HG03442 (cell line): ENCODE measurements at regions not wholly inside any gene's neighbourhood (a gene's known extent, or its start where the extent isn't known, plus 50 kb on each side); places are given as distances from the start of the nearest gene placed in this dataset.
"Not testable (repeated sequence)": the region's sequence is repeated elsewhere in the genome, so short reads cannot be mapped to it uniquely, and the experiment has no call there.

Experiments used
- ATAC-seq: cut with Tn5 transposase; IDR thresholded peaks from one replicate; pipeline ENCODE4 v1.9.1; 2021; ENCODE audit warnings: mild to moderate bottlenecking, moderate library complexity; ENCODE audit not compliant: unreplicated experiment

- no peak for ATAC-seq
Observed at GRCh38 chr4:159906517-159906916, 803.6 kb downstream of the RAPGEF2 start.

- no peak for ATAC-seq
Observed at GRCh38 chr4:159910721-159911120, 807.8 kb downstream of the RAPGEF2 start.

DNA sequence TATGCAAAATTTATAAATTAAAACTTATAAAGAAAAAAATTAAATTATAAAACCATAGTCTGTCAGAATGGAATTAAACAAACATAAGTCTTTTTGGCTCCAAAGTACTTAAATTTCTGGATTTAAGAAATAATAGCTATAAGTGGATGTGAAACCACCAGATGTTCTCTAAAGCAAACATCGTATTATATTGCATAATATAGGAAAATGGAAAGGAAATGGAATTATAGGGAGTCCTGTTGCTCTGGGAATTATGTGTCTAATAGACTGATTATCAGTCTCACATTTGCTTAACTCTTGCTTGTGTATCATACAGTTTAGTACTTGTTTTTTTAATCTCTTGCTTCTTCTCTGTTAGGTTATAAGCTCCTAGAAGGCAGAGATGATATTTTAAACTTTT, 819.2 kb downstream of the RAPGEF2 start:
- ATAC-seq, result no peak

GRCh38 chr4:159925770-159926169, 822.9 kb downstream of the RAPGEF2 start:
- no peak for ATAC-seq

- no peak for ATAC-seq
Observed at GRCh38 chr4:159926871-159927270, 824.0 kb downstream of the RAPGEF2 start.

DNA sequence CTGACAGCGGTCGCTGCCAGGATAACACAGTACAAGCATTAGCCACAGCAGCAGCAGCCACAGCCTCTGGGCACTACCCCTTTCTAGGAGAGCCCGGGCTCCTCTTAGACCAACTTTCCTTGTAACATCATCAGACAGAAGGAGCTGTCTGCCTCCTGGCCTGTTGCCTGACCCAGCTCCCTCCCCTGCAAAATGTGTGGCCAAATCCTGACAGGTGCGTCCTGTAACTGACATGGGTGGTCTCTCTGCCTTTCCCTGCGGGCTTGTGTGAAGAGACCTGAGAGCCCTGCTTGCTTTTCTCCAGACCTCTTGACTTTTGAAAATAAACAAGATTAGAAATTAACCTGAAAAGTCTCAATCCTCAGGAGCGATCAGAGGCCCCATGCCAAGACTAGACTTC, 824.9 kb downstream of the RAPGEF2 start:
- ATAC-seq, result no peak

DNA sequence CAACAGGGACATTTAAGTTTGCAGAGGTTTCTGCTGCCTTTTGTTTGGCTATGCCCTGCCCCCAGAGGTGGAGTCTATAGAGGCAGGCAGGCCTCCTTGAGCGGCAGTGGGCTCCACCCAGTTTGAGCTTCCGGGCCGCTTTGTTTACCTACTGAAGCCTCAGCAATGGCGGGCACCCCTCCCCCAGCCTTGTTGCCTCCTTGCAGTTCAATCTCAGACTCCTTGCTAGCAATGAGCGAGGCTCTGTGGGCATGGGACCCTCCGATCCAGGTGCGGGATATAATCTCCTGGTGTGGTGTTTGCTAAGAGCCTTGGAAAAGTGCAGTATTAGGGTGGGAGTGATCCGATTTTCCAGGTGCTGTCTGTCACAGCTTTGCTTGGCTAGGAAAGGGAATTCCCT, 831.7 kb downstream of the RAPGEF2 start:
- not testable (repeated sequence) for ATAC-seq

DNA sequence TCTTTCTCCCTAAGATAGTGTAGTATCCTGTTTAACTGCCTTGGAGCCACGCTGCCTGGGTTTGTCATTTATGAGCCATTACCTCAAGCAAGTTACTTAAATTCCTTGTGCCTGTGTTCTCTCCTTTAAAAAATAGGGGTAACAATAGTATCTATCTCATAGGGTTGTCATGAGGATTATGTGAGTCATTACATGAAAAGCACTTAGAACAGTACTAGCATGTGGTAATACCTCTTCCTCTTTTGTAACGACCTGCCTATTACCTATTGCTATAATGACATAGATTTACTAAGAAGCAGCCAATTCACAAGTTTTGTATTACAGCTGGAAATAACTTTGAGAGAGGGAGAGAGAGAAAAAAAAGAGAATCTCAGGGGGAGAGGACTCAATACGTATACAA, 834.7 kb downstream of the RAPGEF2 start:
- peak; percentile 100 for ATAC-seq

GRCh38 chr4:159939681-159940080, 836.8 kb downstream of the RAPGEF2 start:
- ATAC-seq, result not testable (repeated sequence)

- no peak for ATAC-seq
Observed at GRCh38 chr4:159941076-159941475, 838.2 kb downstream of the RAPGEF2 start.

DNA sequence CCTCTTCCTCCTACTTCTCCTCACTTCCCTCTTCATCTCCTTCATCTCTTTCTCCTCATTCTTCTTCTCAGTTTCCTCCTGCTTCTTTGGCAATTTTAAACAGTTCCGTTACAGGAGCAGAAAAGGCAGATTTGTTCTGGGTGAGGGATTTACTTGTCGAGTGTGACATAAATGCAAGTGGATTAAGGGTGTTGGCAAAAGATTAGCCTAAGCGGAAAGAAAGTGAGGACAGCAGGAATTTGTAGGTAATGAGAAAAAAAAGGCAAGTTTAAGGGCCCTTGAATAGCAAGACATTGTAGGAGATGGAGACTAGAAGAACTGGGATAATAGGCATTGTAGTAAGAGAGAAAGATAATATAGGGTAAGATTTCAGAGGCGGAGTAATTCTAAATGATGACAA, 841.6 kb downstream of the RAPGEF2 start:
- ATAC-seq, result no peak

DNA sequence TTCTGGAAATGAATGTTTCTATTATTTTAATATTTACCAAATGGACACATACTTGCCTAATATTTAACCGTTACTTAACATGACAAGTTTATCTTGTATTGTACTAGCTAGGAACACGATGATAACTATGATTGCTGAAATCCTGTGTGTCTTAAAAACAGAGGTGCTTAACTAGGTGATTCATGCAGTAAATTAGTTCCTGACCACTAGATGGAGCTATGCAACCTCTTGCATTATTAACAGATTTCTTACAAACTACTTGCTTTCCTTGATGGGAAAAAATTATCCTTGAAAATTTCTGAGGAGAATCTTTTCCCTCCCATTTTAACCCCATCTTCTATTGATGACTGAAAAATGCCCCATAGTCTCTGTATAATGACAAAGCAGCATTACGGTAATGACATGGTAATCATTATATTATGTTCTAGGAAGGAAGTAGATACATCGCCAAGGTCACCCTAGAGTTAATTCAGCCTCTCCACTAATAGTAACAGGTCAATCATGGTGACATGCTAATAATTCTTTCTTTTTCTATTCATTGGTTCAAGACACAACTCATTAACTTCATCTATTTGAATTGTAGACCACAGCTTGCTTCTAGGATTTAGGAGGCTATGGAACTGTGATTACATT, 844.2 kb downstream of the RAPGEF2 start:
- peak; percentile 84 for ATAC-seq

- ATAC-seq, result no peak
Observed at GRCh38 chr4:159950707-159951106, 847.8 kb downstream of the RAPGEF2 start.

- no peak for ATAC-seq
Observed at GRCh38 chr4:159966746-159967145, 863.9 kb downstream of the RAPGEF2 start.

- not testable (repeated sequence) for ATAC-seq
Observed at GRCh38 chr4:159976871-159977482, 874.1 kb downstream of the RAPGEF2 start.

GRCh38 chr4:159977907-159978617, 875.2 kb downstream of the RAPGEF2 start:
- ATAC-seq, result no peak

DNA sequence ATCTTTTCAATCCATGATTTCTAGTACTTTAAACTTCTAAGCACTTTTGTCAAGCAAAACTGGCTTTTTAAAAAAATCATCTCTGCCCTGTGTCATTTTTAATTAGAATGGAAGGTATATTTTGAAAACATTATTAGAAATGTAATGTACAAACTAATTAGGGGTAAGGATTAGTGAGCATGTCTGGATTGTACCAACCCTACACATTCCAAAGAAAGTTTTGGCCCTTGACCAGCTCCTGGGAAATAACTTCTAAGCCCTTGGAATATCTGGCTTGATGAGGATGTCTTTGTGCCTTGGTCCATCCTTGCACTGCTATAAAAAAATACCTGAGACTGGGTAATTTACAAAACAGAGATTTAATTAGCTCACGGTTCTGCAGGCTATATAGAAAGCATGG, 876.5 kb downstream of the RAPGEF2 start:
- no peak for ATAC-seq

DNA sequence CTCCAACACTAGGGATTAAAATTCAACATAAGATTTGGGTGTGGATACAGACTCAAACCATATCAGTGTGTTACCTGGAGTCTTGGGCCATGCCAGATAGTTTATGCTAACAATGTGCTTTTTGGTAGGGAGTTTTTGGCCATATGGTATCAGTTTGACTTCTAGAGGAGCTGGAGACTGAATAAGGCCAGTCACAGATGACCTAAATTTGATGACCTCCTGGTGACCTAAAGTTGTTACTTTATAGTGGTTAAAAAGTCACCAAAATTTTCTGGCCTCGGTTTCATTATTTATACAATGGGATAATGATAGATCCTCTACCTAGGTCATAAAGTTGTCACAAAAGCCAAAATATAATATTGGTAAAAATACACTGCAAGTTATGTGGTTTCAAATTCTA, 877.1 kb downstream of the RAPGEF2 start:
- ATAC-seq, result no peak

- ATAC-seq, result no peak
Observed at GRCh38 chr4:159980826-159981468, 878.1 kb downstream of the RAPGEF2 start.

DNA sequence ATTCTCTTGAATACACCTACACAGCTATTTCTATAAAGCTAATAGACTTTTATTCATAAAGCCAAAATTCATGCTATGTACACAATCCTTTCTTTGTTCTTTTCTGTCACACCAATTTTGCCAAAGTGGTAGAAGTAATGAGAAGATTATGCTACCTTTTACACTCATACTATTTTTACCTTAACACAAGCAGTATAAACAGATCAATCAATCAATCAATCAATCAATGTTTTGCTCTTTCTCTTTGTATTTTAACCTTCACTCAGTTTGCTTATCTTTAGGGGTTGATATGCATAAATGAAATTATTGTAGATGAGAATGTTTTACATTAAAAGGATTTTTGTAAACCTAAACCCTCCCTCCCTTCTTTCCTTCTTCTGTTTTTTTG, 878.6 kb downstream of the RAPGEF2 start:
- ATAC-seq, result no peak

- no peak for ATAC-seq
Observed at GRCh38 chr4:159983082-159983481, 880.2 kb downstream of the RAPGEF2 start.
